IMR-90 (cell line): ENCODE measurements at regions not wholly inside any gene's neighbourhood (a gene's known extent, or its start where the extent isn't known, plus 50 kb on each side); places are given as distances from the start of the nearest gene placed in this dataset.

Experiments used
- ATAC-seq: fragments of 200-7000 bp; cut with Tn5 transposase; 2 replicates; pipeline ENCODE4 v1.9.1; 2020; ENCODE audit warnings: low read depth, mild to moderate bottlenecking, moderate library complexity
- BruUV-seq: library from RNA; stranded (reverse); fragments of 400-500 nt; replicated peaks from 2 replicates; lab custom pipeline; 2021; lab: Mats Ljungman, UMichigan
- CTCF ChIA-PET: fragments of 300-600 bp; formaldehyde crosslinking; extraction: SDS; loops from one replicate; lab custom pipeline; 2021; ENCODE audit warnings: antibody characterized with exemption; lab: Yijun Ruan, JAX
- POLR2A ChIA-PET: fragments of 300-600 bp; sonication (Branson Sonifier 250); formaldehyde crosslinking; loops from one replicate; lab custom pipeline; 2022; ENCODE audit warnings: antibody characterized with exemption; ENCODE audit not compliant: unreplicated experiment; lab: Charles Lee
- DNase-seq: peaks from one replicate; pipeline ENCODE4 v3.0.0; 2013
- H2AFZ ChIP-seq: replicated peaks from 2 replicates; pipeline ENCODE3; 2013; ENCODE audit warnings: low read length, mild to moderate bottlenecking; ENCODE audit not compliant: poor library complexity
- H2AK5ac ChIP-seq: 2 replicates; pipeline ENCODE4 v1.6.1; 2013; ENCODE audit warnings: low read depth, low read length, inconsistent platforms
- H2AK9ac ChIP-seq: replicated peaks from 2 replicates; pipeline ENCODE3; 2013; ENCODE audit warnings: mild to moderate bottlenecking, low read depth, low read length, moderate library complexity; ENCODE audit not compliant: poor library complexity
- H2BK120ac ChIP-seq: 2 replicates; pipeline ENCODE4 v1.6.1; 2013; ENCODE audit warnings: low read depth, low read length, inconsistent platforms
- H2BK15ac ChIP-seq: 3 replicates; pipeline ENCODE4 v1.6.1; 2013; ENCODE audit warnings: low read depth, low read length, inconsistent platforms
- H2BK20ac ChIP-seq: 2 replicates; pipeline ENCODE4 v1.6.1; 2013; ENCODE audit warnings: low read depth, mild to moderate bottlenecking, inconsistent platforms, low read length, moderate library complexity
- H2BK5ac ChIP-seq: 2 replicates; pipeline ENCODE4 v1.6.1; 2013; ENCODE audit warnings: mild to moderate bottlenecking, low read depth, low read length, inconsistent platforms; ENCODE audit not compliant: poor library complexity, severe bottlenecking
- H3K14ac ChIP-seq: replicated peaks from 2 replicates; pipeline ENCODE4 v1.6.1; 2013; ENCODE audit warnings: low read depth, low read length, inconsistent platforms
- H3K18ac ChIP-seq: 2 replicates; pipeline ENCODE4 v1.6.1; 2013; ENCODE audit warnings: low read depth, low read length, control low read depth
- H3K23ac ChIP-seq: 2 replicates; pipeline ENCODE4 v1.6.1; 2013; ENCODE audit warnings: low read depth, low read length, inconsistent platforms
- H3K27ac ChIP-seq: 2 replicates; pipeline ENCODE4 v1.5.1; 2013; ENCODE audit warnings: mild to moderate bottlenecking, control low read depth, low read length; ENCODE audit not compliant: insufficient read depth
- H3K27me3 ChIP-seq: 2 replicates; pipeline ENCODE4 v1.6.1; 2013; ENCODE audit warnings: low read length; ENCODE audit not compliant: control insufficient read depth, insufficient read depth
- H3K36me3 ChIP-seq: 2 replicates; pipeline ENCODE4 v1.6.1; 2013; ENCODE audit warnings: low read length, mixed read lengths; ENCODE audit not compliant: control insufficient read depth, insufficient read depth
- H3K4ac ChIP-seq: 2 replicates; pipeline ENCODE4 v1.6.1; 2013; ENCODE audit warnings: low read depth, low read length, inconsistent platforms
- H3K4me1 ChIP-seq: 2 replicates; pipeline ENCODE4 v1.6.1; 2013; ENCODE audit warnings: low read length, mixed read lengths; ENCODE audit not compliant: control insufficient read depth, insufficient read depth
- H3K4me2 ChIP-seq: 2 replicates; pipeline ENCODE4 v1.6.1; 2013; ENCODE audit warnings: low read depth, mild to moderate bottlenecking, control low read depth, low read length, moderate library complexity
- H3K4me3 ChIP-seq: 2 replicates; pipeline ENCODE4 v1.5.1; 2013; ENCODE audit warnings: low read depth, mild to moderate bottlenecking, control low read depth, low read length, moderate library complexity; ENCODE audit not compliant: insufficient read depth
- H3K56ac ChIP-seq: 2 replicates; pipeline ENCODE4 v1.6.1; 2013; ENCODE audit warnings: low read length, inconsistent platforms; ENCODE audit not compliant: insufficient read depth; ENCODE audit errors: extremely low read depth
- H3K79me1 ChIP-seq, 2 experiments: 2 replicates each; pipeline ENCODE4 v1.6.1; 2013; ENCODE audit warnings: low read length in 2 of 2, inconsistent platforms in 1 of 2, low read depth in 1 of 2
- H3K9ac ChIP-seq: 2 replicates; pipeline ENCODE4 v1.6.1; 2013; ENCODE audit warnings: low read depth, low read length, control low read depth
- H3K9me1 ChIP-seq: 2 replicates; pipeline ENCODE4 v1.6.1; 2013; ENCODE audit warnings: low read length, inconsistent platforms; ENCODE audit not compliant: insufficient read depth
- H3K9me3 ChIP-seq: 2 replicates; pipeline ENCODE4 v1.6.1; 2013; ENCODE audit warnings: low read length; ENCODE audit not compliant: control insufficient read depth, insufficient read depth
- H4K20me1 ChIP-seq: 2 replicates; pipeline ENCODE4 v1.6.1; 2013; ENCODE audit warnings: low read length, inconsistent platforms; ENCODE audit not compliant: insufficient read depth
- H4K5ac ChIP-seq: 2 replicates; pipeline ENCODE4 v1.6.1; 2013; ENCODE audit warnings: mild to moderate bottlenecking, low read depth, low read length, control low read depth
- H4K8ac ChIP-seq, 2 experiments: 2 replicates each; pipeline ENCODE4 v1.6.1; 2013; ENCODE audit warnings: low read depth in 2 of 2, low read length in 2 of 2, control low read depth in 1 of 2, inconsistent platforms in 1 of 2
- H4K91ac ChIP-seq: 2 replicates; pipeline ENCODE4 v1.6.1; 2013; ENCODE audit warnings: low read depth, low read length, inconsistent platforms; ENCODE audit not compliant: insufficient read depth
- BHLHE40 ChIP-seq: fragments of 150-350 bp; IDR thresholded peaks from 2 replicates; pipeline ENCODE4 v1.6.1; 2016; ENCODE audit warnings: mild to moderate bottlenecking, low read depth, low read length
- CEBPB ChIP-seq: IDR thresholded peaks from 2 replicates; pipeline ENCODE4 v1.6.1; 2012; ENCODE audit warnings: low read depth, low read length, improper control_type of control experiment
- CHD1 ChIP-seq: IDR thresholded peaks from 2 replicates; pipeline ENCODE4 v1.6.1; 2012; ENCODE audit warnings: low read depth, low read length, improper control_type of control experiment
- CTCF ChIP-seq: conservative IDR thresholded peaks from 2 replicates; pipeline ENCODE4 v1.5.1; 2012; ENCODE audit warnings: mild to moderate bottlenecking, low read depth, low read length, improper control_type of control experiment
- ELK1 ChIP-seq: fragments of 150-350 bp; IDR thresholded peaks from 2 replicates; pipeline ENCODE4 v1.6.1; 2016; ENCODE audit warnings: low read depth, mild to moderate bottlenecking, low read length, moderate library complexity, borderline replicate concordance
- FOS ChIP-seq: fragments of 150-350 bp; IDR thresholded peaks from 2 replicates; pipeline ENCODE4 v1.6.1; 2016; ENCODE audit warnings: low read depth, low read length
- MAFK ChIP-seq: IDR thresholded peaks from 2 replicates; pipeline ENCODE4 v1.6.1; 2012; ENCODE audit warnings: low read depth, low read length, improper control_type of control experiment
- MAZ ChIP-seq: IDR thresholded peaks from 2 replicates; pipeline ENCODE4 v1.6.1; 2012; ENCODE audit warnings: low read depth, mild to moderate bottlenecking, low read length, improper control_type of control experiment, moderate library complexity, borderline replicate concordance
- MXI1 ChIP-seq: IDR thresholded peaks from 2 replicates; pipeline ENCODE4 v1.6.1; 2012; ENCODE audit warnings: low read depth, mild to moderate bottlenecking, low read length, moderate library complexity, borderline replicate concordance
- NFE2L2 ChIP-seq: fragments of 150-350 bp; IDR thresholded peaks from 2 replicates; pipeline ENCODE4 v1.6.1; 2016; ENCODE audit warnings: low read depth, mild to moderate bottlenecking, low read length
- POLR2A ChIP-seq: IDR thresholded peaks from 2 replicates; pipeline ENCODE4 v1.6.1; 2012; ENCODE audit warnings: mild to moderate bottlenecking, low read depth, low read length
- RAD21 ChIP-seq: IDR thresholded peaks from 2 replicates; pipeline ENCODE4 v1.6.1; 2012; ENCODE audit warnings: low read length, improper control_type of control experiment
- RCOR1 ChIP-seq: IDR thresholded peaks from 2 replicates; pipeline ENCODE4 v1.6.1; 2012; ENCODE audit warnings: mild to moderate bottlenecking, low read length, improper control_type of control experiment; ENCODE audit not compliant: insufficient replicate concordance
- RFX5 ChIP-seq: IDR thresholded peaks from 2 replicates; pipeline ENCODE4 v1.8.0; 2012; ENCODE audit warnings: low read depth, mild to moderate bottlenecking, low read length, moderate library complexity
- SMC3 ChIP-seq: fragments of 150-350 bp; IDR thresholded peaks from 2 replicates; pipeline ENCODE4 v1.6.1; 2016; ENCODE audit warnings: low read depth, mild to moderate bottlenecking, antibody characterized with exemption, low read length, moderate library complexity
- USF2 ChIP-seq: fragments of 150-350 bp; IDR thresholded peaks from 2 replicates; pipeline ENCODE4 v1.6.1; 2017; ENCODE audit warnings: mild to moderate bottlenecking, antibody characterized with exemption, low read length, low read depth
- WGBS, 2 experiments: methylation state at CpG; one replicate each; pipeline versions ENCODE4 v1.1.5 to v1.1.7; 2013; ENCODE audit warnings: missing lambda C conversion rate in 2 of 2; ENCODE audit not compliant: insufficient read length in 1 of 2; ENCODE audit errors: extremely low coverage in 2 of 2; 5-methylcytosine and 5-hydroxymethylcytosine counted together
- dilution Hi-C: fragments of 300-500 bp; cut with HindIII; formaldehyde crosslinking; loops from one replicate; pipeline ENCODE4 v1.14.3; 2018; ENCODE audit warnings: low sequenced_read_pairs; ENCODE audit not compliant: unreplicated experiment
- in situ Hi-C: fragments of 300-500 bp; cut with MboI; formaldehyde crosslinking; loops from 3 replicates; pipeline ENCODE4 v1.14.3; 2019; ENCODE audit warnings: low sequenced_read_pairs, inconsistent platforms, mixed read lengths
- intact Hi-C: fragments of 100-400 bp; cut with micrococcal nuclease; formaldehyde crosslinking; loops from 2 replicates; pipeline ENCODE4 v1.10.0; 2022

GRCh38 chr4:82057990-82058544 is 315.7 kb downstream of the HNRNPD start:
- TF ChIP-seq SMC3 (no peak), CTCF (no peak), BHLHE40 (no peak), CHD1 (no peak), USF2 (no peak), RCOR1 (no peak), ELK1 (no peak), MAZ (no peak), MAFK (no peak), RFX5 (no peak), RAD21 (no peak), NFE2L2 (no peak), FOS (no peak), POLR2A (no peak), MXI1 (no peak), CEBPB (no peak)
- intact Hi-C loops (no loop called here), in situ Hi-C loops (no loop called here), dilution Hi-C loops (no loop called here)
- Histone ChIP-seq H3K18ac (no peak overlapping the region), H3K9me1 (no peaks in the 10 kb centered on the region), H4K91ac (no peak overlapping the region), H3K9me3 (no peaks in the 10 kb centered on the region), H3K4me3 (no peak overlapping the region), H3K27me3 (no peaks in the 10 kb centered on the region), H2BK20ac (no peak overlapping the region), H4K8ac (no peak overlapping the region), H3K4me1 (no peaks in the 10 kb centered on the region), H3K23ac (no peak overlapping the region), H3K79me1 (no peaks in the 10 kb centered on the region), H2AK9ac (no peak overlapping the region), H2BK5ac (no peak overlapping the region), H2BK15ac (no peak overlapping the region), H2AK5ac (no peak overlapping the region), H3K14ac (no peak overlapping the region), H2AFZ (no peak overlapping the region), H3K4ac (no peak overlapping the region), H3K36me3 (no peaks in the 10 kb centered on the region), H3K27ac (no peak overlapping the region), H2BK120ac (no peak overlapping the region), H3K9ac (no peak overlapping the region), H3K4me2 (no peak overlapping the region), H4K20me1 (no peaks in the 10 kb centered on the region), H3K56ac (no peak overlapping the region), H4K5ac (no peak overlapping the region)
- no peak for ATAC-seq
- no CpG with 5 or more reads among the region's 1 CpG for whole genome bisulfite sequencing, 2 experiments
- ChIA-PET CTCF (no interaction called here), POLR2A (no interaction called here)
- no TSS peak for BruUV-seq
- no peak for DNase-seq
